Adrenal gland (tissue), 9 donors: ENCODE measurements at regions not wholly inside any gene's neighbourhood (a gene's known extent, or its start where the extent isn't known, plus 50 kb on each side); places are given as distances from the start of the nearest gene placed in this dataset.
A peak's percentile ranks its signal among the peaks of the same experiment; 100 is the strongest.

Source experiments
- DNase-seq, 7 donors: peaks; one replicate each; pipeline ENCODE4 v3.0.0-alpha.2; 2019 to 2020
- H3K27ac ChIP-seq, 5 donors: fragments of 200-600 bp; sonication (generic) in 4 of 5; 1 replicate in 3 of 5; 2 replicates in 2 of 5; pipeline versions ENCODE4 v1.5.1 to v1.8.0; 2016 to 2020; ENCODE audit warnings: mild to moderate bottlenecking in 1 of 5
- H3K27me3 ChIP-seq: fragments of 200-600 bp; 2 replicates; pipeline ENCODE4 v1.8.0; 2021
- H3K36me3 ChIP-seq, 2 donors: fragments of 200-600 bp; replicated peaks in 1 of 2; 1 replicate in 1 of 2; 2 replicates in 1 of 2; pipeline versions ENCODE4 v1.5.1 to v1.8.0; 2018 to 2022
- H3K4me1 ChIP-seq, 2 donors: fragments of 200-600 bp; replicated peaks in 1 of 2; 1 replicate in 1 of 2; 2 replicates in 1 of 2; pipeline versions ENCODE4 v1.5.1 to v1.8.0; 2018 to 2021
- H3K4me3 ChIP-seq, 4 donors: fragments of 200-600 bp; sonication (generic) in 3 of 4; one replicate each; pipeline ENCODE4 v1.5.1; 2016 to 2018
- H3K9me3 ChIP-seq, 3 donors: fragments of 200-600 bp; sonication (generic) in 1 of 3; replicated peaks in 1 of 3; 1 replicate in 2 of 3; 2 replicates in 1 of 3; pipeline versions ENCODE4 v1.5.1 to v1.8.0; 2016 to 2021
- CTCF ChIP-seq, 6 experiments: fragments of 450-650 bp in 4 of 6; fragments of 200-600 bp in 2 of 6; sonication (generic) in 1 of 6; IDR thresholded peaks; 1 replicate in 5 of 6; 2 replicates in 1 of 6; pipeline versions ENCODE4 v1.5.1 to v1.8.0; 2016 to 2021; ENCODE audit warnings: antibody characterized with exemption in 6 of 6, mild to moderate bottlenecking in 2 of 6, moderate library complexity in 1 of 6
- POLR2A ChIP-seq, 2 donors: fragments of 450-650 bp; IDR thresholded peaks; one replicate each; pipeline ENCODE4 v1.6.1; 2017; ENCODE audit warnings: antibody characterized with exemption in 2 of 2, mild to moderate bottlenecking in 2 of 2, moderate library complexity in 1 of 2
- WGBS, 4 donors: extraction: QIAGEN DNeasy Blood & Tissue Kit in 2 of 4; methylation state at CpG; one replicate each; pipeline versions ENCODE4 v1.1.5 to v1.1.7; 2013 to 2017; 5-methylcytosine and 5-hydroxymethylcytosine counted together
- intact Hi-C, 2 donors: fragments of 100-400 bp; cut with DNase I; formaldehyde crosslinking; loops; one replicate each; pipeline versions ENCODE4 v1.14.1 to v1.15.0; 2022 to 2023
- donor health status: healthy with polysubstance abuse.
- donor health status: Bipolar disorder and iron deficiency.
- donor health status: DM: yes; HTN: yes; CAD: no.
- donor health status: DM: no; HTN: no; CAD: no.
- donor health status: DM: no; HTN: no; CAD: no.

- no peaks in the 10 kb centered on the region for H3K4me1 ChIP-seq
- intact Hi-C loops = no loop called here
- WGBS, 4 donors = 64 to 75% (median 68%) methylated on average over 4 to 5 of the region's 5 CpGs
- no peak overlapping the region for H3K4me3 ChIP-seq
- TF ChIP-seq POLR2A (IDR thresholded peaks at IDR 0.05) = no peak
- TF ChIP-seq CTCF (IDR thresholded peaks at IDR 0.05) = no peak
- DNase-seq = peak in 3 of 7 donors; percentile 0 to 17 (median 12)
- no peak overlapping the region for H3K27ac ChIP-seq
- H3K27me3 ChIP-seq = no peaks in the 10 kb centered on the region
- H3K9me3 ChIP-seq = no peaks in the 10 kb centered on the region
- H3K36me3 ChIP-seq = no peaks in the 10 kb centered on the region
Measured at GRCh38 chr6:170172392-170172791, 118.5 kb downstream of the DLL1 start.

- peak in 2 of 7 donors; percentile 29 to 35 for DNase-seq
Measured at GRCh38 chr6:170167657-170168159, 123.2 kb downstream of the DLL1 start.

GRCh38 chr6:170166511-170167122 is 124.3 kb downstream of the DLL1 start:
- Histone ChIP-seq H3K27me3 (no peaks in the 10 kb centered on the region), H3K27ac (no peak overlapping the region), H3K4me1 (no peaks in the 10 kb centered on the region), H3K4me3 (no peak overlapping the region), H3K9me3 (no peaks in the 10 kb centered on the region), H3K36me3 (no peaks in the 10 kb centered on the region)
- DNase-seq = peak in 1 of 7 donors; percentile 9
- intact Hi-C loops = no loop called here
- 73 to 82% (median 79%) methylated on average over 16 to 31 of the region's 31 CpGs for WGBS, 4 donors
- TF ChIP-seq CTCF (IDR thresholded peaks at IDR 0.05) (no peak), POLR2A (IDR thresholded peaks at IDR 0.05) (no peak)

More at GRCh38 chr6:170167657-170168159, 123.2 kb downstream of the DLL1 start:
- TF ChIP-seq CTCF (IDR thresholded peaks at IDR 0.05) = no peak
- no peak for TF ChIP-seq POLR2A (IDR thresholded peaks at IDR 0.05)
- Histone ChIP-seq H3K9me3 (no peaks in the 10 kb centered on the region), H3K27ac (peak overlapping the region in 1 of 5 donors; percentile 69), H3K36me3 (no peaks in the 10 kb centered on the region), H3K27me3 (no peaks in the 10 kb centered on the region), H3K4me1 (no peaks in the 10 kb centered on the region), H3K4me3 (no peak overlapping the region)
- 67 to 84% (median 83%) methylated on average over 10 to 19 of the region's 19 CpGs for WGBS, 4 donors
- intact Hi-C loops = no loop called here

GRCh38 chr6:170165471-170166117 is 125.3 kb downstream of the DLL1 start:
- intact Hi-C loops = no loop called here
- H3K36me3 ChIP-seq = no peaks in the 10 kb centered on the region
- H3K27me3 ChIP-seq = no peaks in the 10 kb centered on the region
- TF ChIP-seq CTCF (IDR thresholded peaks at IDR 0.05) (no peak), POLR2A (IDR thresholded peaks at IDR 0.05) (no peak)
- DNase-seq = peak in 1 of 7 donors; percentile 10
- H3K4me3 ChIP-seq = no peak overlapping the region
- H3K27ac ChIP-seq = peak overlapping the region in 1 of 5 donors; percentile 55
- H3K9me3 ChIP-seq = no peaks in the 10 kb centered on the region
- no peaks in the 10 kb centered on the region for H3K4me1 ChIP-seq
- 59 to 72% (median 62%) methylated on average over 16 to 22 of the region's 22 CpGs for WGBS, 4 donors
